ENCODE measurements at regions not wholly inside any gene's neighbourhood (a gene's known extent, or its start where the extent isn't known, plus 50 kb on each side); places are given as distances from the start of the nearest gene placed in this dataset.

DNA sequence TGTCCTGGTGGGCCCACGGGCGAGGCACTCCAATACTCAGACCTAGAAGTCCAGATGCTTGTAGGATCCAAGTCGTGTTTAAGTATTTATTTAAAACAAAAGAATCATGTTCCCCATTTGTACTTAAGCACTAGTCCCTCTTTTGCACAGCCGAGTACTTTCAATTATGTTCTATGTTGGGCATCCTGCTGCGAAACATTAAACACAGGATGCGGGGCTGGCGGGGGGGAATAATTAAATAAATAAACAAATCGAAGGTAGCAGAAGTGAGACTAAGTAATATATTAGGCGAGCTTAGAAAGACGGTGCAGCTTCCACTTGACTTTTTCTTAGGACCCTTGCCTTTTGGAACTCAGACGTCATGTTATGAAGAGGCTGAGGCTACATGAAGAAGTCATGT is 1129.2 kb upstream of the ACO1 start:
- H3F3A ChIP-seq (ENCODE audit: insufficient read depth, low read length), result no peaks in the 10 kb centered on the region
- TF ChIP-seq, protein P1, sequence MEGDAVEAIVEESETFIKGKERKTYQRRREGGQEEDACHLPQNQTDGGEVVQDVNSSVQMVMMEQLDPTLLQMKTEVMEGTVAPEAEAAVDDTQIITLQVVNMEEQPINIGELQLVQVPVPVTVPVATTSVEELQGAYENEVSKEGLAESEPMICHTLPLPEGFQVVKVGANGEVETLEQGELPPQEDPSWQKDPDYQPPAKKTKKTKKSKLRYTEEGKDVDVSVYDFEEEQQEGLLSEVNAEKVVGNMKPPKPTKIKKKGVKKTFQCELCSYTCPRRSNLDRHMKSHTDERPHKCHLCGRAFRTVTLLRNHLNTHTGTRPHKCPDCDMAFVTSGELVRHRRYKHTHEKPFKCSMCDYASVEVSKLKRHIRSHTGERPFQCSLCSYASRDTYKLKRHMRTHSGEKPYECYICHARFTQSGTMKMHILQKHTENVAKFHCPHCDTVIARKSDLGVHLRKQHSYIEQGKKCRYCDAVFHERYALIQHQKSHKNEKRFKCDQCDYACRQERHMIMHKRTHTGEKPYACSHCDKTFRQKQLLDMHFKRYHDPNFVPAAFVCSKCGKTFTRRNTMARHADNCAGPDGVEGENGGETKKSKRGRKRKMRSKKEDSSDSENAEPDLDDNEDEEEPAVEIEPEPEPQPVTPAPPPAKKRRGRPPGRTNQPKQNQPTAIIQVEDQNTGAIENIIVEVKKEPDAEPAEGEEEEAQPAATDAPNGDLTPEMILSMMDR (IDR thresholded peaks at IDR 0.05; ENCODE audit: low read length), result no peak
- TF ChIP-seq EZH2phosphoT487 (IDR thresholded peaks at IDR 0.05; ENCODE audit: low read length), result no peak
- TF ChIP-seq EZH2 (optimal IDR thresholded peaks at IDR 0.05; ENCODE audit: low read depth, low read length), result no peak
- DNase-seq, result no peak

DNA sequence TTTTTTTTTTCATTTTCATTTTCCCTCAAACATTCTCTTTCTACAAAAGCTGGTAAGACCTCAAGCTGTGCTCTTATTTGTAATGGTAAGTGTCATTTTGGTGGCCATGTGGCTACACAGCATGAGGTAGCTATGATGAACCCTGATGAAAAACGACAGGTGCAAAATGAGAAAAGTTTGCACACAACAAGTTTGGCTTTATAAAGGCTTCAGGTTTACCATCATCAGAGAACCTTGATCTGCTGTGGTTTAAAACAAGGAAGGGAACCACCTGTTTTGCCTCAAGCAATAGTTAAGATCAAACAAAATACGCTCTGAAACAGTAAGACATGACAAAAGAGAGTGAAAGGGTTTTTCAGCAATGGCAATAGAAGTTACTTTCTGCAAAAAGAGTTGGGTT is 1124.6 kb upstream of the ACO1 start:
- H3F3A ChIP-seq (ENCODE audit: insufficient read depth, low read length), result no peaks in the 10 kb centered on the region
- no peaks in the 10 kb centered on the region for H3K9me3 ChIP-seq (replicated peaks; ENCODE audit: insufficient read depth, low read length)
- H3K9me2 ChIP-seq (replicated peaks; ENCODE audit: insufficient read depth, low read length), result no peaks in the 10 kb centered on the region
- H3K4me3 ChIP-seq (ENCODE audit: low read length), result no peak overlapping the region
- no peak for TF ChIP-seq EZH2 (optimal IDR thresholded peaks at IDR 0.05; ENCODE audit: low read depth, low read length)
- TF ChIP-seq, protein P1 (IDR thresholded peaks at IDR 0.05; ENCODE audit: low read length), result no peak
- TF ChIP-seq EZH2phosphoT487 (IDR thresholded peaks at IDR 0.05; ENCODE audit: low read length), result no peak
- H4K20me1 ChIP-seq (ENCODE audit: insufficient read depth, low read length), result no peaks in the 10 kb centered on the region
- H3K27ac ChIP-seq (ENCODE audit: low read length), result no peak overlapping the region
- no peaks in the 10 kb centered on the region for H3K79me2 ChIP-seq (ENCODE audit: low read length)
- H3K4me1 ChIP-seq (ENCODE audit: low read length), result no peaks in the 10 kb centered on the region
- no peak overlapping the region for H3K9ac ChIP-seq (ENCODE audit: low read length)
- H2AFZ ChIP-seq (ENCODE audit: low read length), result no peak overlapping the region
- DNase-seq, result peak; percentile 60
- no peak overlapping the region for H3K4me2 ChIP-seq (ENCODE audit: low read depth, low read length)
- no peaks in the 10 kb centered on the region for H3K27me3 ChIP-seq (replicated peaks; ENCODE audit: insufficient read depth, low read length)
- no peaks in the 10 kb centered on the region for H3K36me3 ChIP-seq (replicated peaks; ENCODE audit: insufficient read depth, low read length)

More for the DNA sequence above, 1129.2 kb upstream of the ACO1 start:
- H3K4me2 ChIP-seq (ENCODE audit: low read depth, low read length), result no peak overlapping the region
- no peak overlapping the region for H3K4me3 ChIP-seq (ENCODE audit: low read length)
- no peaks in the 10 kb centered on the region for H3K36me3 ChIP-seq (replicated peaks; ENCODE audit: insufficient read depth, low read length)
- H3K27me3 ChIP-seq (replicated peaks; ENCODE audit: insufficient read depth, low read length), result no peaks in the 10 kb centered on the region
- no peaks in the 10 kb centered on the region for H3K79me2 ChIP-seq (ENCODE audit: low read length)
- H2AFZ ChIP-seq (ENCODE audit: low read length), result no peak overlapping the region
- no peak overlapping the region for H3K27ac ChIP-seq (ENCODE audit: low read length)
- no peaks in the 10 kb centered on the region for H4K20me1 ChIP-seq (ENCODE audit: insufficient read depth, low read length)
- no peaks in the 10 kb centered on the region for H3K4me1 ChIP-seq (ENCODE audit: low read length)
- H3K9ac ChIP-seq (ENCODE audit: low read length), result no peak overlapping the region
- no peaks in the 10 kb centered on the region for H3K9me2 ChIP-seq (replicated peaks; ENCODE audit: insufficient read depth, low read length)
- no peaks in the 10 kb centered on the region for H3K9me3 ChIP-seq (replicated peaks; ENCODE audit: insufficient read depth, low read length)

DNA sequence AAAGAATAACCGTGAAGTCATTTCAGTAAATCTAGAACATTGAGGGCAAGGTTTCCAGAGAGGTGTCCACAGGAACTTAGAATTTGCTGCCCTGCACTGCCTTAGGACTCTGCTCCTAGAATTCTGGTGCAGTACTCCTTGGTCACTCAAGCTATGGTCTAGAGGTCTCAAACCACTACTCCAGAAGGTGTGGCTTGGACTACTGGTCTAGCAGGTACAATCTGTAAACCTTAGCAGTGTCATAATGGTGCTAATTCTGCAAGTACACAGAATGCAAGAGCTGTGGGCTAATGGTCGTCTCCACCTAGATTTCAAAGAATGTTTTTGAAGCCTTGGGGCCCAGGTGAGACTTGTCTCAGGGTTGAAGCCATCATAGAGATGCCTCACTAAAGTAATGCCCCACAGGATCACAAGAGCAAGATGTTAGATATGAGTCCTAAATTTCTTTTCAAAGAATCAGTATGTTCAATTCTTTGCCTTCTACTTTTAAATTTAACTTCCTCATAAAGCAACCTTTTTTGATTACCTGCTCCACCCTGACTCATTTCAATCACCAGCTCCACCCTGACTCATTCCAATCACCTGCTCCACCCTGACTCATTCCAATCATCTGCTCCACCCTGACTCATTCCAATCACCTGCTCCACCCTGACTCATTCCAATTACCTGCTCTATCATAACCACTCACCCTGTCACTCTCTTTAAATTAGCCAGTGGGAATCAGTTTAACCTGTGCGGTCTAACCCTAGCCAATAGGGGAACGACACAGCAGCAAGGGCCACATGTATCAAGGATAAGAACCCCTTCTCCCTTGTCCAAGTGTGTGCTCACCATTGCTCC is 1111.8 kb upstream of the ACO1 start:
- H3F3A ChIP-seq (ENCODE audit: insufficient read depth, low read length), result no peaks in the 10 kb centered on the region
- TF ChIP-seq EZH2phosphoT487 (IDR thresholded peaks at IDR 0.05; ENCODE audit: low read length) (no peak), EZH2 (optimal IDR thresholded peaks at IDR 0.05; ENCODE audit: low read depth, low read length) (no peak)
- TF ChIP-seq, protein P1 (IDR thresholded peaks at IDR 0.05; ENCODE audit: low read length), result no peak
- no peak overlapping the region for H3K9ac ChIP-seq (ENCODE audit: low read length)
- H3K27me3 ChIP-seq (replicated peaks; ENCODE audit: insufficient read depth, low read length), result no peaks in the 10 kb centered on the region
- H3K4me1 ChIP-seq (ENCODE audit: low read length), result no peaks in the 10 kb centered on the region
- no peak overlapping the region for H3K4me2 ChIP-seq (ENCODE audit: low read depth, low read length)
- H3K36me3 ChIP-seq (replicated peaks; ENCODE audit: insufficient read depth, low read length), result no peaks in the 10 kb centered on the region
- H3K27ac ChIP-seq (ENCODE audit: low read length), result no peak overlapping the region
- no peaks in the 10 kb centered on the region for H3K9me2 ChIP-seq (replicated peaks; ENCODE audit: insufficient read depth, low read length)
- H3K4me3 ChIP-seq (ENCODE audit: low read length), result no peak overlapping the region
- no peaks in the 10 kb centered on the region for H4K20me1 ChIP-seq (ENCODE audit: insufficient read depth, low read length)
- no peaks in the 10 kb centered on the region for H3K79me2 ChIP-seq (ENCODE audit: low read length)
- no peak for DNase-seq
- no peak overlapping the region for H2AFZ ChIP-seq (ENCODE audit: low read length)
- no peaks in the 10 kb centered on the region for H3K9me3 ChIP-seq (replicated peaks; ENCODE audit: insufficient read depth, low read length)
